A673 (cell line): ENCODE measurements at regions not wholly inside any gene's neighbourhood (a gene's known extent, or its start where the extent isn't known, plus 50 kb on each side); places are given as distances from the start of the nearest gene placed in this dataset.

Source experiments
- EZH2 ChIP-seq: fragments of 200-600 bp; sonication (generic); IDR thresholded peaks from 2 replicates; pipeline ENCODE4 v1.6.1; 2017; ENCODE audit warnings: borderline replicate concordance, low read depth, mild to moderate bottlenecking, mixed read lengths, antibody characterized with exemption, low read length; ENCODE audit not compliant: poor library complexity, severe bottlenecking
- TF ChIP-seq, protein P1 (sequence below): fragments of 300-800, 200-600 bp; sonication (generic); conservative IDR thresholded peaks from 2 replicates; pipeline ENCODE4 v1.5.1; 2017; ENCODE audit warnings: low read depth, mild to moderate bottlenecking, antibody characterized with exemption, low read length, moderate library complexity, mixed read lengths

DNA sequence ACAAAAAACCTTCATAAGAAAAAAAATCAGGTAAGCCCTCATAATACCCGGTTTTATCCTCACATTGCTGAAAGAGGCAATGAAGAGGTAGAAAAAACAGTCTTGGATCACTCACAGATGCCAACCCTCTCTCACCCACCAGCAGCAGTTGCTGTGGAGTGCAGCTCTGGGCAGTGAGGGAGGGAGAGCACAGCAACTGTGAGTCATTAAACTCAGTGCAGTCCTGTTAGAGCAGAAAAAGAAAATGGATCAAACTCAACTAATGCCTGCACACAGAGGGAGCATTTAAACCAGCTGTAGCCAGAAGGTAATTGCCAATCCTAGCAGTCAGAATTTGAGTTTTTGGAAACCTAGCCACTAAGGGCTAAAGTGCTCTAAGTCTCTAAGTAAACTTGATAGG is 1050.6 kb upstream of the ALCAM start:
- TF ChIP-seq, protein P1, sequence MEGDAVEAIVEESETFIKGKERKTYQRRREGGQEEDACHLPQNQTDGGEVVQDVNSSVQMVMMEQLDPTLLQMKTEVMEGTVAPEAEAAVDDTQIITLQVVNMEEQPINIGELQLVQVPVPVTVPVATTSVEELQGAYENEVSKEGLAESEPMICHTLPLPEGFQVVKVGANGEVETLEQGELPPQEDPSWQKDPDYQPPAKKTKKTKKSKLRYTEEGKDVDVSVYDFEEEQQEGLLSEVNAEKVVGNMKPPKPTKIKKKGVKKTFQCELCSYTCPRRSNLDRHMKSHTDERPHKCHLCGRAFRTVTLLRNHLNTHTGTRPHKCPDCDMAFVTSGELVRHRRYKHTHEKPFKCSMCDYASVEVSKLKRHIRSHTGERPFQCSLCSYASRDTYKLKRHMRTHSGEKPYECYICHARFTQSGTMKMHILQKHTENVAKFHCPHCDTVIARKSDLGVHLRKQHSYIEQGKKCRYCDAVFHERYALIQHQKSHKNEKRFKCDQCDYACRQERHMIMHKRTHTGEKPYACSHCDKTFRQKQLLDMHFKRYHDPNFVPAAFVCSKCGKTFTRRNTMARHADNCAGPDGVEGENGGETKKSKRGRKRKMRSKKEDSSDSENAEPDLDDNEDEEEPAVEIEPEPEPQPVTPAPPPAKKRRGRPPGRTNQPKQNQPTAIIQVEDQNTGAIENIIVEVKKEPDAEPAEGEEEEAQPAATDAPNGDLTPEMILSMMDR = no peak
- no peak for TF ChIP-seq EZH2
